ENCODE measurements at regions not wholly inside any gene's neighbourhood (a gene's known extent, or its start where the extent isn't known, plus 50 kb on each side); places are given as distances from the start of the nearest gene placed in this dataset.

GRCh38 chr9:90299968-90300367 is 342.7 kb downstream of the DIRAS2 start:
- no peaks in the 10 kb centered on the region for H3K79me2 ChIP-seq (replicated peaks; ENCODE audit: insufficient read depth)
- H3F3A ChIP-seq (replicated peaks; ENCODE audit: low read depth) = no peaks in the 10 kb centered on the region
- Mint-ChIP-seq H3K9me3 (no peaks in the 10 kb centered on the region), H3K4me1 (no peaks in the 10 kb centered on the region; the same call in 2 of the 3 replicates), H3K27ac (no peak overlapping the region), H3K36me3 (ENCODE audit: low read depth) (no peaks in the 10 kb centered on the region), H3K4me3 (no peak overlapping the region), H3K27me3 (ENCODE audit: insufficient read depth, low read depth, poor library complexity) (no peaks in the 10 kb centered on the region)
- TF ChIP-seq EZH2phosphoT487 (IDR thresholded peaks at IDR 0.05; ENCODE audit: unreplicated experiment) (no peak), NANOG (IDR thresholded peaks at IDR 0.05; ENCODE audit: borderline replicate concordance) (no peak), CREB1 (CRISPR knock-in tag; IDR thresholded peaks at IDR 0.05; ENCODE audit: low read depth) (no peak), REST (IDR thresholded peaks at IDR 0.05; ENCODE audit: unreplicated experiment) (no peak), ZNF331 (CRISPR knock-in tag; IDR thresholded peaks at IDR 0.05; ENCODE audit: low read depth) (no peak), STAT1 (IDR thresholded peaks at IDR 0.05; ENCODE audit: unreplicated experiment) (no peak), CTCF (conservative IDR thresholded peaks at IDR 0.05; ENCODE audit: low read depth in 2 of 2) (no peak), JUNB (IDR thresholded peaks at IDR 0.05; ENCODE audit: unreplicated experiment) (no peak), EZH2 (IDR thresholded peaks at IDR 0.05; ENCODE audit: low read depth, unreplicated experiment) (no peak), ZNF462 (CRISPR knock-in tag; IDR thresholded peaks at IDR 0.05) (no peak), ZNF114 (CRISPR knock-in tag; IDR thresholded peaks at IDR 0.05) (no peak)
- H3K27me3 ChIP-seq (ENCODE audit: insufficient read depth) = no peaks in the 10 kb centered on the region
- no peak overlapping the region for H2AFZ ChIP-seq
- DNase-seq (ENCODE audit: low spot score) (no peak), ATAC-seq (no peak)
- no peaks in the 10 kb centered on the region for H4K20me1 ChIP-seq (replicated peaks; ENCODE audit: insufficient read depth)
- no peaks in the 10 kb centered on the region for H3K9me2 ChIP-seq (ENCODE audit: insufficient read depth)
- H3K4me2 ChIP-seq = no peak overlapping the region
- no peaks in the 10 kb centered on the region for H3K36me3 ChIP-seq (ENCODE audit: insufficient read depth)
- H3K4me3 ChIP-seq = no peak overlapping the region
- no peak overlapping the region for H3K27ac ChIP-seq (ENCODE audit: low read depth)
- no peaks in the 10 kb centered on the region for H3K4me1 ChIP-seq (ENCODE audit: insufficient read depth)

Measured in GM23338 (cell line).